Tibial nerve (tissue), 4 donors: ENCODE measurements at regions not wholly inside any gene's neighbourhood (a gene's known extent, or its start where the extent isn't known, plus 50 kb on each side); places are given as distances from the start of the nearest gene placed in this dataset.

Experiments used
- DNase-seq, 2 donors: peaks; one replicate each; pipeline ENCODE4 v3.0.0-alpha.2; 2019; ENCODE audit warnings: low spot score in 2 of 2
- H3K27ac ChIP-seq, 4 donors: fragments of 200-600 bp; sonication (generic) in 3 of 4; one replicate each; pipeline ENCODE4 v1.5.1; 2017 to 2019; ENCODE audit warnings: mild to moderate bottlenecking in 1 of 4
- H3K27me3 ChIP-seq, 2 donors: fragments of 200-600 bp; sonication (generic) in 1 of 2; one replicate each; pipeline versions ENCODE4 v1.5.1 to v1.6.0; 2017 to 2019
- H3K36me3 ChIP-seq, 3 donors: fragments of 200-600 bp; sonication (generic); one replicate each; pipeline ENCODE4 v1.5.1; 2018 to 2019
- H3K4me1 ChIP-seq, 4 donors: fragments of 200-600 bp; sonication (generic) in 3 of 4; one replicate each; pipeline ENCODE4 v1.5.1; 2017 to 2019
- H3K4me3 ChIP-seq, 4 donors: fragments of 200-600 bp; sonication (generic) in 3 of 4; one replicate each; pipeline ENCODE4 v1.5.1; 2017 to 2019; ENCODE audit warnings: mild to moderate bottlenecking in 1 of 4, moderate library complexity in 1 of 4
- H3K9me3 ChIP-seq, 4 donors: fragments of 200-600 bp; sonication (generic) in 3 of 4; one replicate each; pipeline ENCODE4 v1.5.1; 2017 to 2019
- CTCF ChIP-seq, 5 experiments: fragments of 200-600 bp in 3 of 5; fragments of 450-650 bp in 2 of 5; sonication (generic) in 3 of 5; IDR thresholded peaks; one replicate each; pipeline ENCODE4 v1.5.1; 2016 to 2019; ENCODE audit warnings: antibody characterized with exemption in 5 of 5, mild to moderate bottlenecking in 3 of 5, moderate library complexity in 2 of 5
- EP300 ChIP-seq, 2 donors: sonication (generic); formaldehyde crosslinking; IDR thresholded peaks; one replicate each; pipeline ENCODE4 v1.6.1; 2017; ENCODE audit warnings: antibody characterized with exemption in 2 of 2, mild to moderate bottlenecking in 1 of 2
- POLR2A ChIP-seq, 2 donors: fragments of 450-650 bp; IDR thresholded peaks; one replicate each; pipeline ENCODE4 v1.6.1; 2017; ENCODE audit warnings: antibody characterized with exemption in 2 of 2, mild to moderate bottlenecking in 2 of 2, moderate library complexity in 2 of 2
- WGBS, 2 donors: methylation state at CpG; one replicate each; pipeline ENCODE4 v1.1.5; 2018; 5-methylcytosine and 5-hydroxymethylcytosine counted together

DNA sequence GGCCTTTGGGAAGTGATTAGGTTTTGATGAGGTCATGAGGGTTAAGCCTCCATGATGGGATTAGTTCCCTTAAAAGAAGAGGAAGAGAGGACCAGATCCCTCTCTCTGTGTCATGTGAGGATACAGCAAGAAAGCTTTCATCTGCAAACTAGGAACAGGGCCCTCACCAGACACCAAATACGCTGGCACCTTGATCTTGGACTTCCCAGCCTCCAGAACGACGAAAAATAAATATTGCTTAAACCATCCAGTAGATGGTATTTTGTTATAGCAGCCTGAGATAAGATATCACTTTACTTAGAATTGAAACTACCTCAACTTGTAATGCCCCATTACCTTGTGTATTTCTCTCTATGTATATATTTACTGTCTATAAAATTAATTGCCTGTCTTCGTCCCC, 65.4 kb upstream of the NNAT start:
- Histone ChIP-seq H3K27me3 (no peaks in the 10 kb centered on the region), H3K4me3 (no peak overlapping the region), H3K9me3 (peaks cover 0 to 66% (median 0%) of the 10 kb centered on the region in 4 donors), H3K27ac (no peak overlapping the region), H3K4me1 (no peaks in the 10 kb centered on the region), H3K36me3 (no peaks in the 10 kb centered on the region)
- no peak for DNase-seq
- no peak for TF ChIP-seq POLR2A (IDR thresholded peaks at IDR 0.05)
- WGBS, 2 donors = 92 to 97% methylated on average over 4 of the region's 4 CpGs

DNA sequence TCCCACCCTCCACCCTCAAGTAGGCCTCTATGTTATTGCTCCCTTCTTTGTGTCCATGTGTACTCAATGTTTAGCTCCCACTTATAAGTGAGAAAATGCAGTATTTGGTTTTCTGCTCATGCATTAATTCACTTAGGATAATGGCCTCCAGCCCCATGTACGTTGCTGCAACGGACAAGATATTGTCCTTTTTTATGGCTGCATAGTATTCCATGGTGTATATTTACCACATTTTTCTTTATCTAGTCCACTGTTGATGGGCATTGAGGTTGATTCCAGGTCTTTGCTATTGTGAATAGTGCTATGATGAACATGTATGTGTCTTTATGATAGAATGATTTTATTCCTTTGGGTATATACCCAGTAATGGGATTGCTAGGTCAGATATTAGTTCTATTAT, 64.1 kb upstream of the NNAT start:
- no peak overlapping the region for H3K27ac ChIP-seq
- H3K9me3 ChIP-seq = peaks cover 0 to 67% (median 0%) of the 10 kb centered on the region in 4 donors
- no peaks in the 10 kb centered on the region for H3K36me3 ChIP-seq
- no peaks in the 10 kb centered on the region for H3K27me3 ChIP-seq
- H3K4me1 ChIP-seq = no peaks in the 10 kb centered on the region
- TF ChIP-seq EP300 (IDR thresholded peaks at IDR 0.05) = no peak
- no peak for TF ChIP-seq POLR2A (IDR thresholded peaks at IDR 0.05)
- no peak for TF ChIP-seq CTCF (IDR thresholded peaks at IDR 0.05)
- 87 to 91% methylated on average over 2 of the region's 2 CpGs for WGBS, 2 donors
- no peak for DNase-seq
- H3K4me3 ChIP-seq = no peak overlapping the region

GRCh38 chr20:37457921-37458320, 63.1 kb upstream of the NNAT start:
- TF ChIP-seq EP300 (IDR thresholded peaks at IDR 0.05) (no peak), CTCF (IDR thresholded peaks at IDR 0.05) (no peak), POLR2A (IDR thresholded peaks at IDR 0.05) (no peak)
- no peak overlapping the region for H3K27ac ChIP-seq
- H3K4me1 ChIP-seq = no peaks in the 10 kb centered on the region
- H3K9me3 ChIP-seq = peaks cover 0 to 67% (median 0%) of the 10 kb centered on the region in 4 donors
- no peak for DNase-seq
- 70 to 86% methylated on average over 2 of the region's 2 CpGs for WGBS, 2 donors
- no peaks in the 10 kb centered on the region for H3K27me3 ChIP-seq
- H3K4me3 ChIP-seq = no peak overlapping the region
- H3K36me3 ChIP-seq = no peaks in the 10 kb centered on the region

DNA sequence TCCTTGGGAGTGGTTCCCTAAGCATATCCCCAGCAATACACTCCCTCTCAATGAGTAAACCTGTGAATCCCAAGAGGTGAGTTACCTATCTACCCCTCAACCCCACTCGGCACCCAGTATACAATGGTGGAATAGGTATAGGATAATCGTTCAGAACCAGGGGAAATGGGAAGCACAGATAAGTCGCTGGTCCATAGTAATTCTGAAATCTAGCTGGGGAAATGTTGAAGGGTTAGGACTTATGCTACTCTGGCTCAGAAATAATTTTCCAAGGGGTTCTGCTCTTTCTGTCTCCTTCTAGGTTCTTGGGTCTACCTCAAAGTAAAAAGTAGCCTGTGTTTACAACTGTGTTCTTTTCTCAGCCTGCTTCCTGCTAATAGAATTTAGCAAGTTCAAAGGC, 62.3 kb upstream of the NNAT start:
- peaks cover 0 to 65% (median 0%) of the 10 kb centered on the region in 4 donors for H3K9me3 ChIP-seq
- TF ChIP-seq POLR2A (IDR thresholded peaks at IDR 0.05) = no peak
- no peaks in the 10 kb centered on the region for H3K27me3 ChIP-seq
- H3K4me3 ChIP-seq = no peak overlapping the region
- no peaks in the 10 kb centered on the region for H3K36me3 ChIP-seq
- WGBS, 2 donors = 93 to 96% methylated on average over 3 of the region's 3 CpGs
- H3K27ac ChIP-seq = no peak overlapping the region
- no peaks in the 10 kb centered on the region for H3K4me1 ChIP-seq
- DNase-seq = no peak

DNA sequence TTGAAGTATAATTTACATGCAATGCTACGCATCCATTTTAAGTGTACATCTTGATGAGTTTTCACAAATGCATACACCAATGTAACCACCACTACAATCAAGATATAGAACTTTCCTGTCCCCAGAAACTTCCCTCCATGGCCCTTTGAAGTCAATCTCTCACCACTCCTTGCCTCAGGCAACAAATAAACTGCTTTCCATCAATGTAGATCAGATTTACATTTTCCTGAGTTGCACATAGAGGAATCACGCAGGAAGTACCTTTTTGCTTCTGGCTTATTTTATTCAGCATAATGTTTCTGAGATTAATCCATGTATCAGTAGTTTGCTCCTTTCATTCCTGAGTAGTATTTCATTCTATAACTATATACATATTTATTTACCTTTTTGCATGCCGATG, 59.6 kb upstream of the NNAT start:
- Histone ChIP-seq H3K36me3 (no peaks in the 10 kb centered on the region), H3K9me3 (peaks cover 0 to 38% (median 0%) of the 10 kb centered on the region in 4 donors), H3K27ac (no peak overlapping the region), H3K4me1 (no peaks in the 10 kb centered on the region), H3K4me3 (no peak overlapping the region), H3K27me3 (no peaks in the 10 kb centered on the region)
- no peak for TF ChIP-seq EP300 (IDR thresholded peaks at IDR 0.05)
- TF ChIP-seq POLR2A (IDR thresholded peaks at IDR 0.05) = no peak
- no peak for TF ChIP-seq CTCF (IDR thresholded peaks at IDR 0.05)
- DNase-seq = no peak
- WGBS, 2 donors = 83% methylated on average over 3 of the region's 3 CpGs

DNA sequence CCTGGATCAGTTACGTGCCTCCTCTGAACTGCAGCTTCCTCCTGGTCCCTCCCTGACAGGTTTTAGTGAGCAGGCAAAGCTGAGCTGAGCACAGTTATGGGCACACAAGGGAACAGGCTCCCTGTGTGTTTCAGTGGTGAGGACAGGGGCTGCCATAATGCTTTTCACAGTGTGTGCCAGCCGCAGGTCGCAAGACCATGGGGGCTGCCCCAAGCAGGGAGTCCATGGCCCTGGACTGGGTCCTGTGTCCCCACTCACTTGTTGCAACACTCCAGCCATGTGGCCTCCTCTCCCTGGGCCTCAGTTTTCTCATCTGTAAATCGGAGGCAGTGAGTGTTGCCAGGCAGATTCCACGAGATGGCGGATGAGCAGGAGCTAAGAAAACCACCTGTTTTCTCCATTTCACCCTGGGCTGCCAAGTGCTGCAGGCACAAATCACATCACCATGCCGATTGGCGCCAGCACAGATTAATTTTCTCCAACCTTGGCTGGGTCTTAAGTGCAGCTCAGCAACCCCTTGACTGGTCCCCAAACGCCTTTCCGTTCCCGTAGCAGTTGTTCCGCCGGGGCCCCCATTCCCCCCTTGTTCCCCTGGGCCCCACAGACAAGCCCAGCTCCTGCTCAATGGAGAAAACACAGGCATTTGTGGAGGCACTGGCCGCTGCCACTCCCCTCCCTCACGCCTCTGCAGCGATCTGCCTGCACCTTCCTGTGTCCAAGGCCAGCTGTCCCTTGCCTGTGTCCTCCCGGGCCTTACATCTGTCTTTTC, 57.1 kb upstream of the NNAT start:
- DNase-seq = no peak
- no peaks in the 10 kb centered on the region for H3K27me3 ChIP-seq
- peaks cover 0 to 13% (median 0%) of the 10 kb centered on the region in 4 donors for H3K9me3 ChIP-seq
- no peak overlapping the region for H3K27ac ChIP-seq
- no peaks in the 10 kb centered on the region for H3K36me3 ChIP-seq
- no peak overlapping the region for H3K4me3 ChIP-seq
- no peaks in the 10 kb centered on the region for H3K4me1 ChIP-seq
- WGBS, 2 donors = 64 to 65% methylated on average over 16 to 17 of the region's 17 CpGs
- TF ChIP-seq EP300 (IDR thresholded peaks at IDR 0.05) (no peak), POLR2A (IDR thresholded peaks at IDR 0.05) (no peak), CTCF (IDR thresholded peaks at IDR 0.05) (no peak)
